Keratinocyte (primary cell): ENCODE measurements at regions not wholly inside any gene's neighbourhood (a gene's known extent, or its start where the extent isn't known, plus 50 kb on each side); places are given as distances from the start of the nearest gene placed in this dataset.

Experiments
- DNase-seq: peaks from one replicate; pipeline ENCODE4 v3.0.0-alpha.2; 2011; ENCODE audit warnings: low read depth, missing footprints, low spot score
- FAIRE-seq: peaks from 2 replicates; lab custom pipeline; 2011; peaks lifted over from hg19 to GRCh38; lab: Jason Lieb, UNC
- H2AFZ ChIP-seq: 2 replicates; pipeline ENCODE4 v1.6.0; 2012; ENCODE audit warnings: low read length, control low read depth, inconsistent platforms; ENCODE audit not compliant: control insufficient read depth
- H3K27ac ChIP-seq: 2 replicates; pipeline ENCODE4 v1.5.1; 2011; ENCODE audit warnings: low read length; ENCODE audit not compliant: control insufficient read depth, insufficient read depth
- H3K27me3 ChIP-seq: 3 replicates; pipeline ENCODE4 v1.6.0; 2011; ENCODE audit warnings: low read length; ENCODE audit not compliant: control insufficient read depth, insufficient read depth; ENCODE audit errors: extremely low read depth
- H3K36me3 ChIP-seq, 2 experiments: 2 replicates in 1 of 2; 3 replicates in 1 of 2; pipeline ENCODE4 v1.5.1; 2011; ENCODE audit warnings: low read length in 2 of 2, mild to moderate bottlenecking in 1 of 2; ENCODE audit not compliant: control insufficient read depth in 2 of 2, insufficient read depth in 2 of 2; ENCODE audit errors: extremely low read depth in 1 of 2
- H3K4me1 ChIP-seq: 3 replicates; pipeline ENCODE4 v1.5.1; 2011; ENCODE audit warnings: low read length; ENCODE audit not compliant: control insufficient read depth, insufficient read depth; ENCODE audit errors: extremely low read depth
- H3K4me2 ChIP-seq: 3 replicates; pipeline ENCODE4 v1.6.0; 2011; ENCODE audit warnings: low read depth, low read length; ENCODE audit not compliant: control insufficient read depth, insufficient read depth; ENCODE audit errors: extremely low read depth
- H3K4me3 ChIP-seq, 3 experiments: fragments of 200-600 bp in 1 of 3; sonication (generic) in 1 of 3; 2 replicates in 2 of 3; 3 replicates in 1 of 3; pipeline ENCODE4 v1.5.1; 2011 to 2016; ENCODE audit warnings: low read length in 3 of 3, mild to moderate bottlenecking in 3 of 3, control low read depth in 2 of 3, inconsistent platforms in 1 of 3, low read depth in 1 of 3, mixed read lengths in 1 of 3, mixed run types in 1 of 3, moderate library complexity in 1 of 3; ENCODE audit not compliant: control insufficient read depth in 2 of 3, insufficient read depth in 2 of 3; ENCODE audit errors: extremely low read depth in 1 of 3
- H3K79me2 ChIP-seq: 2 replicates; pipeline ENCODE4 v1.6.0; 2012; ENCODE audit warnings: low read length; ENCODE audit not compliant: control insufficient read depth, insufficient read depth
- H3K9ac ChIP-seq: 3 replicates; pipeline ENCODE4 v1.6.0; 2011; ENCODE audit warnings: low read length; ENCODE audit not compliant: control insufficient read depth, insufficient read depth; ENCODE audit errors: extremely low read depth
- H3K9me1 ChIP-seq: 3 replicates; pipeline ENCODE4 v1.6.0; 2011; ENCODE audit warnings: low read length; ENCODE audit not compliant: control insufficient read depth, insufficient read depth; ENCODE audit errors: extremely low read depth
- H3K9me3 ChIP-seq: 2 replicates; pipeline ENCODE4 v1.5.1; 2012; ENCODE audit warnings: low read depth, low read length; ENCODE audit not compliant: control insufficient read depth
- H4K20me1 ChIP-seq: 3 replicates; pipeline ENCODE4 v1.6.0; 2011; ENCODE audit warnings: low read length; ENCODE audit not compliant: control insufficient read depth, insufficient read depth; ENCODE audit errors: extremely low read depth
- CTCF ChIP-seq, 3 experiments: IDR thresholded peaks in 1 of 3; conservative IDR thresholded peaks in 1 of 3; optimal IDR thresholded peaks in 1 of 3; 2 replicates in 2 of 3; 3 replicates in 1 of 3; pipeline versions ENCODE3 to v1.5.1; 2011; ENCODE audit warnings: low read length in 3 of 3, mild to moderate bottlenecking in 3 of 3, moderate library complexity in 2 of 3, control low read depth in 1 of 3, inconsistent platforms in 1 of 3; ENCODE audit not compliant: insufficient read depth in 2 of 3; ENCODE audit errors: extremely low read depth in 1 of 3
- EZH2 ChIP-seq: IDR thresholded peaks from one replicate; pipeline ENCODE4 v1.6.1; 2012; ENCODE audit warnings: inconsistent platforms, mild to moderate bottlenecking, low read length, moderate library complexity
- dilution Hi-C: fragments of 300-500 bp; cut with MboI; formaldehyde crosslinking; loops from one replicate; pipeline ENCODE4 v1.7.0; 2020; ENCODE audit warnings: low sequenced_read_pairs; ENCODE audit not compliant: extremely low pct_ligation_motif_present

- Histone ChIP-seq H3K9me1 (no peaks in the 10 kb centered on the region), H2AFZ (no peak overlapping the region), H4K20me1 (no peaks in the 10 kb centered on the region), H3K4me2 (no peak overlapping the region), H3K9me3 (no peaks in the 10 kb centered on the region), H3K36me3 (no peaks in the 10 kb centered on the region), H3K4me1 (peaks cover 12% of the 10 kb centered on the region), H3K27me3 (no peaks in the 10 kb centered on the region), H3K4me3 (no peak overlapping the region), H3K27ac (no peak overlapping the region), H3K9ac (no peak overlapping the region), H3K79me2 (no peaks in the 10 kb centered on the region)
- no peak for FAIRE-seq
- dilution Hi-C loops = no loop called here
- TF ChIP-seq EZH2 (no peak), CTCF (optimal IDR thresholded peaks at IDR 0.05 in 1 of 3, IDR thresholded peaks at IDR 0.05 in 1 of 3, conservative IDR thresholded peaks at IDR 0.05 in 1 of 3; ENCODE audit: extremely low read depth in 1 of 3, insufficient read depth in 2 of 3, low read length in 3 of 3) (no peak)
- no peak for DNase-seq
These were observed 487.7 kb upstream of the BTBD3 start for GRCh38 chr20:11429889-11430519.

- peaks cover 12% of the 10 kb centered on the region for H3K4me1 ChIP-seq
- no peaks in the 10 kb centered on the region for H3K9me1 ChIP-seq
- FAIRE-seq (no peak), DNase-seq (no peak)
- H3K36me3 ChIP-seq = no peaks in the 10 kb centered on the region
- H3K27ac ChIP-seq = no peak overlapping the region
- H2AFZ ChIP-seq = no peak overlapping the region
- dilution Hi-C loops = no loop called here
- no peaks in the 10 kb centered on the region for H4K20me1 ChIP-seq
- H3K4me3 ChIP-seq = no peak overlapping the region
- no peak overlapping the region for H3K4me2 ChIP-seq
- no peaks in the 10 kb centered on the region for H3K27me3 ChIP-seq
- no peak overlapping the region for H3K9ac ChIP-seq
- no peak for TF ChIP-seq CTCF (optimal IDR thresholded peaks at IDR 0.05 in 1 of 3, IDR thresholded peaks at IDR 0.05 in 1 of 3, conservative IDR thresholded peaks at IDR 0.05 in 1 of 3; ENCODE audit: extremely low read depth in 1 of 3, insufficient read depth in 2 of 3, low read length in 3 of 3)
- no peak for TF ChIP-seq EZH2
- H3K79me2 ChIP-seq = no peaks in the 10 kb centered on the region
- H3K9me3 ChIP-seq = peaks cover 1% of the 10 kb centered on the region
These were observed 487.0 kb upstream of the BTBD3 start for GRCh38 chr20:11430652-11431051.
